ENCODE measurements at regions not wholly inside any gene's neighbourhood (a gene's known extent, or its start where the extent isn't known, plus 50 kb on each side); places are given as distances from the start of the nearest gene placed in this dataset.

DNA sequence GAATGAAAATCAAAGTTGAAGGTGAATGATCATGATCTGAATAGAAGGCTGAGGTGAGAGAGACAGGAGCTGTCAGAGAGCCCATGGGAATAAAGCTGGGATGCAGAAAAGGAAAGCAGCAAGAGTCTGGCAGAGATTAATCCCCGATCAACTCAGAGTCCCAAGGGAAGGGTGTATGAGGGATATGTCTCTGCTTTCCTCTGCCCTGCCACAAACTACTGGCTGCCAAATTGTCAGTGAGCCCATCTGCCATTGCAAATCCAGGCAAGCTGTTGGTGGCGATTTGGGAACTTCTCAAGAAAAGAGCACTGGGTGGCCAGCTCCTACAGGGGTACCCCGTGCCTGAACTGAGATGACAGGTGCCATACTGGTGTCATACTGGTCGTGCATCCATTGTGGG lies 705.5 kb upstream of the MAN1A1 start:
- TF ChIP-seq POLR2AphosphoS5 (IDR thresholded peaks at IDR 0.05) (no peak), CTCF (IDR thresholded peaks at IDR 0.05) (no peak), EP300 (IDR thresholded peaks at IDR 0.05) (no peak)

Measured in sigmoid colon (tissue), 4 donors.